NB4 (cell line): ENCODE measurements at regions not wholly inside any gene's neighbourhood (a gene's known extent, or its start where the extent isn't known, plus 50 kb on each side); places are given as distances from the start of the nearest gene placed in this dataset.

Source experiments
- CTCF ChIP-seq: IDR thresholded peaks from one replicate; pipeline ENCODE4 v1.5.1; 2012; ENCODE audit warnings: low read depth, low read length
- MAX ChIP-seq: IDR thresholded peaks from 2 replicates; pipeline ENCODE4 v1.6.1; 2011; ENCODE audit warnings: low read depth, low read length
- MYC ChIP-seq: IDR thresholded peaks from 2 replicates; pipeline ENCODE4 v1.6.1; 2011; ENCODE audit warnings: low read depth, low read length
- POLR2A ChIP-seq: IDR thresholded peaks from 2 replicates; pipeline ENCODE4 v1.6.1; 2011; ENCODE audit warnings: mild to moderate bottlenecking; ENCODE audit not compliant: insufficient read length; ENCODE audit errors: extremely low read depth

GRCh38 chr4:33998291-33998690 lies 2246.0 kb downstream of the ARAP2 start:
- no peak for TF ChIP-seq CTCF
- no peak for TF ChIP-seq POLR2A
- TF ChIP-seq MAX: no peak
- no peak for TF ChIP-seq MYC
